ENCODE measurements at regions not wholly inside any gene's neighbourhood (a gene's known extent, or its start where the extent isn't known, plus 50 kb on each side); places are given as distances from the start of the nearest gene placed in this dataset.

DNA sequence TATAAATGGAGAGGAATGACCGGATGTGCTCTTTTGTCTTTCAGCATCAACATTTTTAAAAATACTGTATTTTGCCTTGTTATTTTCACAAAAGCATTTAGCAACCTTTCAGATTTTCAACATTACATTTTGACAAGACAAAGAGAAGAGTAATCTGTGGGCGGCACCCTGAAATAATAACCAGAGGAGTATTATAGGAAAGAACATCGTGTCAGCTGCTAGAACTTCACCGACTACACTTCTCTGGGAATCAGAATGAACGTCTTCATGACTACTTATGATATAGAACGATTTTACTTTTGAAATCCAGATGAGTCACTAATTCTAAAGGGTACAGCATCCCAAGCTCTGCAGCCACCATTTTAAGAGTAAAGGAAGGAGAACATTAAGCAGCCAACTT, 531.5 kb upstream of the FRG1 start:
- TF ChIP-seq, protein P1, sequence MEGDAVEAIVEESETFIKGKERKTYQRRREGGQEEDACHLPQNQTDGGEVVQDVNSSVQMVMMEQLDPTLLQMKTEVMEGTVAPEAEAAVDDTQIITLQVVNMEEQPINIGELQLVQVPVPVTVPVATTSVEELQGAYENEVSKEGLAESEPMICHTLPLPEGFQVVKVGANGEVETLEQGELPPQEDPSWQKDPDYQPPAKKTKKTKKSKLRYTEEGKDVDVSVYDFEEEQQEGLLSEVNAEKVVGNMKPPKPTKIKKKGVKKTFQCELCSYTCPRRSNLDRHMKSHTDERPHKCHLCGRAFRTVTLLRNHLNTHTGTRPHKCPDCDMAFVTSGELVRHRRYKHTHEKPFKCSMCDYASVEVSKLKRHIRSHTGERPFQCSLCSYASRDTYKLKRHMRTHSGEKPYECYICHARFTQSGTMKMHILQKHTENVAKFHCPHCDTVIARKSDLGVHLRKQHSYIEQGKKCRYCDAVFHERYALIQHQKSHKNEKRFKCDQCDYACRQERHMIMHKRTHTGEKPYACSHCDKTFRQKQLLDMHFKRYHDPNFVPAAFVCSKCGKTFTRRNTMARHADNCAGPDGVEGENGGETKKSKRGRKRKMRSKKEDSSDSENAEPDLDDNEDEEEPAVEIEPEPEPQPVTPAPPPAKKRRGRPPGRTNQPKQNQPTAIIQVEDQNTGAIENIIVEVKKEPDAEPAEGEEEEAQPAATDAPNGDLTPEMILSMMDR (IDR thresholded peaks at IDR 0.05 in 8 of 11, conservative IDR thresholded peaks at IDR 0.05 in 3 of 11): no peak
- TF ChIP-seq POLR2AphosphoS5 (IDR thresholded peaks at IDR 0.05) (no peak), POLR2A (IDR thresholded peaks at IDR 0.05) (no peak)

Measured in spleen (tissue), 7 donors.